GM19238 (cell line): ENCODE measurements at regions not wholly inside any gene's neighbourhood (a gene's known extent, or its start where the extent isn't known, plus 50 kb on each side); places are given as distances from the start of the nearest gene placed in this dataset.

ENCODE experiments used
- DNase-seq: peaks from one replicate; pipeline ENCODE4 v3.0.0; 2011; ENCODE audit warnings: low spot score; ENCODE audit not compliant: insufficient read length

GRCh38 chr13:50309882-50310594, 294.8 kb downstream of the KCNRG start:
- DNase-seq, result no peak

GRCh38 chr13:50310734-50311133, 295.5 kb downstream of the KCNRG start:
- no peak for DNase-seq

- DNase-seq, result no peak
Observed at GRCh38 chr13:50318887-50319286, 303.6 kb downstream of the KCNRG start.

- no peak for DNase-seq
Observed at GRCh38 chr13:50319635-50320255, 304.5 kb downstream of the KCNRG start.

- no peak for DNase-seq
Observed at GRCh38 chr13:50320271-50320862, 305.1 kb downstream of the KCNRG start.

- no peak for DNase-seq
Observed at GRCh38 chr13:50322006-50322405, 306.8 kb downstream of the KCNRG start.

GRCh38 chr13:50323440-50324065, 308.3 kb downstream of the KCNRG start:
- DNase-seq, result no peak

GRCh38 chr13:50326271-50326670, 311.0 kb downstream of the KCNRG start:
- DNase-seq, result no peak

GRCh38 chr13:50326811-50327210, 311.6 kb downstream of the KCNRG start:
- DNase-seq, result no peak

- DNase-seq, result no peak
Observed at GRCh38 chr13:50334115-50334778, 319.0 kb downstream of the KCNRG start.

- no peak for DNase-seq
Observed at GRCh38 chr13:50334944-50335343, 319.7 kb downstream of the KCNRG start.

GRCh38 chr13:50339271-50339670, 324.0 kb downstream of the KCNRG start:
- no peak for DNase-seq

- no peak for DNase-seq
Observed at GRCh38 chr13:50340146-50340545, 324.9 kb downstream of the KCNRG start.

- no peak for DNase-seq
Observed at GRCh38 chr13:50340551-50341287, 325.5 kb downstream of the KCNRG start.

- no peak for DNase-seq
Observed at GRCh38 chr13:50341526-50341925, 326.3 kb downstream of the KCNRG start.

GRCh38 chr13:50344717-50345116, 329.5 kb downstream of the KCNRG start:
- no peak for DNase-seq

GRCh38 chr13:50345804-50346203, 330.6 kb downstream of the KCNRG start:
- DNase-seq, result no peak

GRCh38 chr13:50348371-50348770, 333.1 kb downstream of the KCNRG start:
- DNase-seq, result no peak

GRCh38 chr13:50352720-50353480, 337.7 kb downstream of the KCNRG start:
- DNase-seq, result no peak

GRCh38 chr13:50353651-50354415, 338.6 kb downstream of the KCNRG start:
- no peak for DNase-seq
